Adrenal gland (tissue), 5 donors: ENCODE measurements at regions not wholly inside any gene's neighbourhood (a gene's known extent, or its start where the extent isn't known, plus 50 kb on each side); places are given as distances from the start of the nearest gene placed in this dataset.

ENCODE experiments used
- CTCF ChIP-seq, 6 experiments: fragments of 450-650 bp in 4 of 6; fragments of 200-600 bp in 2 of 6; sonication (generic) in 1 of 6; IDR thresholded peaks; 1 replicate in 5 of 6; 2 replicates in 1 of 6; pipeline versions ENCODE4 v1.5.1 to v1.8.0; 2016 to 2021; ENCODE audit warnings: antibody characterized with exemption in 6 of 6, mild to moderate bottlenecking in 2 of 6, moderate library complexity in 1 of 6
- POLR2A ChIP-seq, 2 donors: fragments of 450-650 bp; IDR thresholded peaks; one replicate each; pipeline ENCODE4 v1.6.1; 2017; ENCODE audit warnings: antibody characterized with exemption in 2 of 2, mild to moderate bottlenecking in 2 of 2, moderate library complexity in 1 of 2
- donor health status: DM: no; HTN: no; CAD: no.

GRCh38 chr6:113635222-113635986 is 221.7 kb upstream of the MARCKS start:
- no peak for TF ChIP-seq CTCF (IDR thresholded peaks at IDR 0.05)
- TF ChIP-seq POLR2A (IDR thresholded peaks at IDR 0.05), result no peak
